Activated T-helper 17 cell treated with anti-CD3 and anti-CD28 coated beads, Interleukin-2, amount 50 U/mL, for 72 hours (primary cell): ENCODE measurements at regions not wholly inside any gene's neighbourhood (a gene's known extent, or its start where the extent isn't known, plus 50 kb on each side); places are given as distances from the start of the nearest gene placed in this dataset.
"Not testable (repeated sequence)": the region's sequence is repeated elsewhere in the genome, so short reads cannot be mapped to it uniquely, and the experiment has no call there.

Experiments used
- ATAC-seq: fragments of 150-1000 bp; cut with Tn5 transposase; replicated peaks from 2 replicates; pipeline ENCODE4 v1.10.0; 2021; ENCODE audit warnings: mild to moderate bottlenecking, moderate library complexity
- H3K27ac Mint-ChIP-seq: one replicate; pipeline ENCODE4 v1.8.0; 2022; ENCODE audit warnings: mixed read lengths
- H3K27me3 Mint-ChIP-seq: one replicate; pipeline ENCODE4 v1.8.0; 2022; ENCODE audit warnings: mixed read lengths
- H3K36me3 Mint-ChIP-seq: one replicate; pipeline ENCODE4 v1.8.0; 2022; ENCODE audit warnings: low read depth, mild to moderate bottlenecking, mixed read lengths
- H3K4me1 Mint-ChIP-seq: one replicate; pipeline ENCODE4 v1.8.0; 2022; ENCODE audit warnings: mixed read lengths
- H3K4me3 Mint-ChIP-seq: one replicate; pipeline ENCODE4 v1.8.0; 2022; ENCODE audit warnings: mild to moderate bottlenecking, mixed read lengths
- H3K9me3 Mint-ChIP-seq: one replicate; pipeline ENCODE4 v1.8.0; 2022; ENCODE audit warnings: mixed read lengths

DNA sequence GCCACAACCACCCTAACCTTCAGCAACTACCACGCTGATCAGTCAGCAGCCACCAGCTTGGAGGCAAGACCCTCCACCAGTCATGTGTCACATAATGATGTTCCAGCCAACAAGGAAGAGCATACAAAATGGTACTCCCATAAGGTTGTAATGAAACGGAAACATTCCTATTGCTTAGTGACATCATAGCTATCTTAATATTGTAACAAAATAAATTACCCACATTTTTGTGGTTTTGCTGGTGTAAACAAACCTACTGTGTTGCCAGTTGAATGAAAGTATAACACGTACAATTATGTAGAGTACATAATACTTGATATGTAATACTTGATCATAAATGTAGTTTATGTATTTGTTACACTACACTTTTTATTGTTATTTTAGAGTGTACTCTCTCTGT lies 1363.2 kb upstream of the ADGRL4 start:
- ATAC-seq: no peak
- Mint-ChIP-seq H3K36me3 (no peaks in the 10 kb centered on the region), H3K9me3 (peaks cover 5% of the 10 kb centered on the region), H3K27ac (no peak overlapping the region), H3K4me1 (no peaks in the 10 kb centered on the region), H3K27me3 (no peaks in the 10 kb centered on the region), H3K4me3 (no peak overlapping the region)

DNA sequence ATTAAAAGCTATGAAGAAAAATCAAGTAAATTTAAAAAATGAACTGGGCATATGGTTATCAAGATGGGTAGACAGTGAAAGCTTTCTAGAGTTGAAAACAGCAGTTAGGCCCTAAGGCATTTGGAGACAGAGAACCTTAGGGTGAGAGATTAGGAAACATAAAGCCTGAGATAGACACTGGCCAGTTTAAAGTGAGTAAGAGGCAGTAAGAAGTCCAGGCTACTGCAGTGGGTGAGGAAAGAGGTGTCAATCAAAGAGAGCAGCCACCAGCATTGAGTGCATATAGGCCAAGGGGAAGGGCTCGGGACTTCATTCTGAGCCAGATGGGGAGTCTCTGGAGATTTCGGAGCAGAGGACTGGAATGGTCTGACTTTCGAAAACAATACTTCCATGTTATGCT lies 1360.5 kb upstream of the ADGRL4 start:
- Mint-ChIP-seq H3K27ac (no peak overlapping the region), H3K4me1 (no peaks in the 10 kb centered on the region), H3K36me3 (no peaks in the 10 kb centered on the region), H3K9me3 (peaks cover 5% of the 10 kb centered on the region), H3K27me3 (no peaks in the 10 kb centered on the region), H3K4me3 (no peak overlapping the region)
- no peak for ATAC-seq

DNA sequence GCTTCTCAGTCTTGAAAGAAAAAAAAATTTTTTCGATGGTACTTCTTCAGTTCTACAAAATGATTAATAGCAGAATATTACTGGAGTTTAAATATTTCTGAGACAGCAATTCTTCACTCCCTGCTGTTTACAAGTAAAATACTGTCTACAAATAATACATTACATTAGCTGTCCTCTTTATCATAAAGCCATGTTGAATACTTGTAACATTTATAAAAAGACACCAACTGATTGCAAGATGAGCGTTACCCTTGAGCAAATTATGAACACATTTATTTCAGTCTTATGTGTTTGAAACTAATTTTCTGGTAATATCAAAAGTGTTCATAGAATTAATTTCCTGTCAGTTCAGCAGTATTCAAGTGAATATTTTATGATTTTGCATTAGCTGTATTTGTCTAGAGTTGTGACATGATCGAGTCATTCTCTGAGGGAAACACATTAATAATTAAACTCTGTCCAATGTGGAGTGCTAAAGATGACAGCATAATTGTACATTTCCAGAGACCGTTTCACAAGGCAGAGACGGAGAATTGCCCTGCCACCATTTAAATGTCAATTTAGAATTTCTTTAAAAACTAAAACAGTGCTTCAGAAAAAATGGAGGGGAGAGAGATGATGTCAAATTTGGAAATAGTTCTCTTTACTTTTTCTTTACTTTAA lies 1359.0 kb upstream of the ADGRL4 start:
- Mint-ChIP-seq H3K4me1 (no peaks in the 10 kb centered on the region), H3K27ac (no peak overlapping the region)

DNA sequence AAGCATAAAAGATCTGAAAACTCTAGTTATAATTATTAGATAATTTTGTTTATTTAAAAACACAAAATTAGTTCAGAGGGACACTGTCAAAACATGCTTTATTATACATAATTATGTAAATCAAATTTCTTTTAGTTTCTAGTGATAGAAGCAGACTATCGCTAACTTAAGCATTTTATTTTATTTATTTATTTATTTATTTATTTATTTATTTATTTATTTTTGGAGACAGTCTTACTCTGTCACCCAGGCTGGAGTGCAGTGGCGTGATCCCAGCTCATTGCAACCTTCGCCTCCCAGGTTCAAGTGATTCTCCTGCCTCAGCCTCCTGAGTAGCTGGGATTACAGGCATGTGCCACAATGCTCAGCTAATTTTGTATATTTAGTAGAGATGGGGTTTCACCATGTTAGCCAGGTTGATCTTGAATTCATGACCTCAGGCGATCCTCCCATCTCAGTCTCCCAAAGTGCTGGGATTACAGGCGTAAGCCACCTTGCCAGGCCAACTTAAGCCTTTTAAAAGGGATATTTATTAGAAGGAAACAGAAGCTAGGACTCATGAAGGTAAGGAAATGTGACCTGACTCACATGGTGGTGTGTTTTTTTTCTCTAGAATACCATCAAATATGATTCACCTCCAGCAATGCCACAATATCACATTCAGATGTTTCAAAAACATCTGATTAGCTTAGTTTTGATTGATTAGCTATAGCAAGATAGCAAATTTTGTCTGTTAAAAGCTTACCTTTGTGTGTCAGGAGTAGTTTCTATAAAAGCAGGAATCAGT lies 1357.4 kb upstream of the ADGRL4 start:
- no peak for ATAC-seq
- peaks cover 18% of the 10 kb centered on the region for H3K9me3 Mint-ChIP-seq
- no peaks in the 10 kb centered on the region for H3K27me3 Mint-ChIP-seq
- no peaks in the 10 kb centered on the region for H3K36me3 Mint-ChIP-seq
- H3K27ac Mint-ChIP-seq: no peak overlapping the region
- H3K4me3 Mint-ChIP-seq: no peak overlapping the region
- H3K4me1 Mint-ChIP-seq: no peaks in the 10 kb centered on the region

More for the DNA sequence above, 1359.0 kb upstream of the ADGRL4 start:
- ATAC-seq: no peak
- Mint-ChIP-seq H3K27me3 (no peaks in the 10 kb centered on the region), H3K4me3 (no peak overlapping the region), H3K9me3 (peaks cover 13% of the 10 kb centered on the region), H3K36me3 (no peaks in the 10 kb centered on the region)

DNA sequence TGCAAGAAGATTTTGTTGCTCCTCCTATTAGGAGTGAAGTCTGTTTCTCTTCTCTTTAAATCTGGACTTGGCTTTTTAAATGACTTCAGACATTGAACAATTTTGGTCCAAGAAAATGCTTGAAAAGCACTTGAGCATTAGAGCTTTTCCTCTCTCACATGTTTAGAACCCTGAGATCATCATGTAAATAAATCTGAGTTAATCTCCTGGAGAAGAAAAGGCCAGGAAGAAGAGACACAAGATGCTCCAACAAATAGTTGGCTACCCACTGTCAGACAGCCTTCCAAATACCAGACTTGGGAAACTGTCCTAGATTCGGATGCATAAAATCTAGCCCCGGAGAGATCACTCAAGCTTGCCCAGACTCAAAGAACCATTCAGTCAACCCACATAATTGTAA lies 1353.1 kb upstream of the ADGRL4 start:
- Mint-ChIP-seq H3K27ac (no peak overlapping the region), H3K36me3 (no peaks in the 10 kb centered on the region), H3K9me3 (peaks cover 17% of the 10 kb centered on the region), H3K27me3 (no peaks in the 10 kb centered on the region), H3K4me3 (no peak overlapping the region), H3K4me1 (no peaks in the 10 kb centered on the region)
- ATAC-seq: no peak

DNA sequence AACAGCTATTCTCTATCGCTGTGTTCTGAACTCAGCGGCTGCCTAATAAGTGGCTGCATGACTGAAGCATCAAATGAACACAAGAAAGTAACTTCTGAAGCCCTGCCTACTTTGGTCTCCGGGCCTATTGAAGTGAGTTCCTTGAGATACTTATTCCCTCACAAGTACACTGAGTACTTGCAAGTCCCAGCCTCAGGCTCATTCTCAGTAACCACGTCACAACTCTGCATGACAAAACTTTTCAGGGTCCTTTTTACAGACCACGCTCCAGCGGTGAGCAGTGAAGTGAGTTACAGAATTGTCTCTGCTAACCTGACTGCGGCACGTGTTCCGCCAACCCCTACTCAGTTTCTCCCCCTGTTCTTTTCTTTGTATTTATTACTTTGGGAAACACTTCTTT lies 1342.7 kb upstream of the ADGRL4 start:
- Mint-ChIP-seq H3K27ac (no peak overlapping the region), H3K27me3 (no peaks in the 10 kb centered on the region), H3K36me3 (no peaks in the 10 kb centered on the region), H3K9me3 (peaks cover 16% of the 10 kb centered on the region), H3K4me1 (no peaks in the 10 kb centered on the region), H3K4me3 (no peak overlapping the region)
- ATAC-seq: no peak

DNA sequence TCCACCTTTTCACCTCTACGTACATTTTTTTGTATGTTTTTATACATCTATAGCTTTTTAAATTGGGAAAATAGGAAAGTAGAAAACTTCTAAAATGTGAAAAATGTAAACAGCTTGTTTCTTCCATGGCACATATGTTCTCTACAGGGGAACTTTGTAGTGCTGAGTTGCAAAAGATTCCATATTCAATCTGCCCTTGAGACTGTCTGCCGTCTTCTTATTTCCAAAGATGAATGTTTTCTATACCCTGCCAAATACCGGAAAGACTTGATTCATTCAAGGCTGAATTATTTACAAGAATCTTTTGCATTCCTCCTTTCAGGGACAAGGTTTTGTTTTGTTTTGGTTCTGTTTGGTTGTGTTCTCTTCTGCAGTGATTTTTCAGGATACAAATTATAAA lies 1334.5 kb upstream of the ADGRL4 start:
- peaks cover 10% of the 10 kb centered on the region for H3K9me3 Mint-ChIP-seq
- H3K36me3 Mint-ChIP-seq: no peaks in the 10 kb centered on the region
- no peak for ATAC-seq
- H3K27me3 Mint-ChIP-seq: no peaks in the 10 kb centered on the region
- H3K4me3 Mint-ChIP-seq: no peak overlapping the region
- H3K4me1 Mint-ChIP-seq: no peaks in the 10 kb centered on the region
- H3K27ac Mint-ChIP-seq: no peak overlapping the region

DNA sequence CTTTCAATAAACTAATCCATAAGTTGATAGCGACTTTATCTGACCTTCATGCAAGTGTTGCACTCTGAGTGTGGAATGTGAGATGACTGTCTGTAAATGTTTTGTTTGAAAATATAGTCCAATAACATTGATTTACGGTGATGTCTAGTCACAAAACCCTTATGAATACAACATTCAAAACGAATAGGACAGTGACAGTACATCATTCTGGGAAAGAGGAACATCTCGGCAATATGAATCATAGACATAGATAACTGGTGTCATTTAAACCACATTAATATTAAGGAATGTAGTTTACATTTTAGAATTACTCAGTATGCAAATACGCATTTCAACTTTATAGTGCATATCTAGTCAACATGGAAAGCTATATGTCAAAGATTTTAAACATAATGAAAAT lies 1311.6 kb upstream of the ADGRL4 start:
- no peaks in the 10 kb centered on the region for H3K27me3 Mint-ChIP-seq
- no peaks in the 10 kb centered on the region for H3K4me1 Mint-ChIP-seq
- no peaks in the 10 kb centered on the region for H3K36me3 Mint-ChIP-seq
- H3K9me3 Mint-ChIP-seq: peaks cover 4% of the 10 kb centered on the region
- H3K27ac Mint-ChIP-seq: no peak overlapping the region
- ATAC-seq: no peak
- H3K4me3 Mint-ChIP-seq: no peak overlapping the region

DNA sequence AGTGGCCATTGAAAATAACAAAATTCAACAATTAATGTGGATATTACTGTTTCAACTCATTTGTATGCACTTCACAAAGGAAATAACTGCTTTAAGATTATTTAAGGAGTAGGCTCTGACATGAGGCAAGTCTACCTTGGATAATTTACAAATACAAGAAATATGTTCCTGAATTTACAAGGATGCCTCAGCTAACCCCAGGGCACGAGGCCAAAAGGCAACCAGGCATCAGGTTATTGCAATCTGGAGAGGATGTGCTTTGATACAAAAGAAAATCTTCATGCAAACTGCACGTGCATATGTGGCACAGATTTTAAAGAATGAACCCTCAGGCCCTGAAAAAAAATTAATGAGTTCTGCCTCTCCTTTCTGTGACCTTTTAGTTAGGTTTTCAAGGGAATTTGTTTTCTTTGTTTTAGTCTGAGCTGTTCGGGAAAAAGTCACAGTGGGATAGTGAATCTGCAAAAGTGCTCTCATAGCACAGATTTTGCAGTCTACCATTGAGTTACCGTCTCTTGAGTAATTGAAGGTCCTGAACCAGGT lies 1304.2 kb upstream of the ADGRL4 start:
- H3K36me3 Mint-ChIP-seq: no peaks in the 10 kb centered on the region
- H3K4me1 Mint-ChIP-seq: no peaks in the 10 kb centered on the region
- ATAC-seq: no peak
- H3K9me3 Mint-ChIP-seq: no peaks in the 10 kb centered on the region
- no peak overlapping the region for H3K4me3 Mint-ChIP-seq
- H3K27me3 Mint-ChIP-seq: no peaks in the 10 kb centered on the region
- H3K27ac Mint-ChIP-seq: no peak overlapping the region

DNA sequence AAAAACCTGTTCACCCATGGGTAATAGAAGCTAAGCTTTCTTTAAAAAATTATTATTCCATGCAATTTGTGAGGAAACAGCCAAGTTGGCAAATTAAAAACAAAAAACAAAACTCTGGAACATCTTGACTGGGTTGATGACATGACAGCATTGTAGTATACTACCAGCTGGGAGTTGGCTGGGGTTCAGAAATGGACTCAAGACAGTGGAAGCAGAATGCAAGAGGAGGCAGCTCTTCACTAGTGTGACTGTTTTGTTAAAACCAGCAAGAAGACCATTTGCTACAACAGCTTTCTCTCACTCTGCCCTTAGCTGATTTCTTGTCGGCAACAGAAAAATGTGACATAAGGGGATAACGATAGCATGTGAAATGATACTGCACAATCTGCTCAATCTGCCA lies 1298.9 kb upstream of the ADGRL4 start:
- Mint-ChIP-seq H3K27ac (no peak overlapping the region), H3K27me3 (no peaks in the 10 kb centered on the region), H3K4me1 (no peaks in the 10 kb centered on the region), H3K4me3 (no peak overlapping the region), H3K36me3 (no peaks in the 10 kb centered on the region), H3K9me3 (no peaks in the 10 kb centered on the region)
- ATAC-seq: no peak

DNA sequence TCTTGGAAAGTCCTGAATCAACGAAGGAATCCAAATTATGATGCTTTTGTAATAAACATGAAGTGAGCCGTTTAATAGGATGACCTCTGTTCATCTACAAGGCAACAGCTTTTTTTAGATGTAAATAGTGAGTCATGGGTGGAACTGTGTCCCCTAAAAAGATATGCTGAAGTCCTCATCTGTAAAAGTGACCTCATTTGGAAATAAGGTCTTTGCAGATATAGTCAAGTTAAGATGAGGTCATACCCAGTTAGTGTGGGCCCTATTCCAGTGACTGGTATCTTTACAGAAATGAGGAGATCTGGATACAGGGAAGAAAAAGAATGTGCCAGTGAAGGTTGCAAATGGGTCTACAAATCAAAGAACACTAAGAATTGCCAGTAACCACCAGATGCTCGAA lies 1287.3 kb upstream of the ADGRL4 start:
- ATAC-seq: no peak
- no peaks in the 10 kb centered on the region for H3K36me3 Mint-ChIP-seq
- H3K4me1 Mint-ChIP-seq: no peaks in the 10 kb centered on the region
- no peaks in the 10 kb centered on the region for H3K27me3 Mint-ChIP-seq
- H3K4me3 Mint-ChIP-seq: no peak overlapping the region
- no peak overlapping the region for H3K27ac Mint-ChIP-seq
- peaks cover 12% of the 10 kb centered on the region for H3K9me3 Mint-ChIP-seq

DNA sequence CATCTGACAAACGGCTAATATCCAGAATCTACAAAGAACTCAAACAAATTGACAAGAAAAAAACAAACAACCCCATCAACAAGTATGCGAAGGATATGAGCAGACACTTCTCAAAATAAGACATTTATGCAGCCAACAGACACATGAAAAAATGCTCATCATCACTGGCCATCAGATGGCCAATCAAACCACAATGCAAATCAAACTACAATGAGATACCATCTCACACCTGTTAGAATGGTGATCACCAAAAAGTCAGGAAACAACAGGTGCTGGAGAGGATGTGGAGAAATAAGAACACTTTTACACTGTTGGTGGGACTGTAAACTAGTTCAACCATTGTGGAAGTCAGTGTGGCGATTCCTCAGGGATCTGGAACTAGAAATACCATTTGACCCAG lies 1282.2 kb upstream of the ADGRL4 start:
- not testable (repeated sequence) for H3K4me3 Mint-ChIP-seq, H3K27ac Mint-ChIP-seq, H3K27me3 Mint-ChIP-seq, H3K4me1 Mint-ChIP-seq, ATAC-seq, H3K9me3 Mint-ChIP-seq, H3K36me3 Mint-ChIP-seq

DNA sequence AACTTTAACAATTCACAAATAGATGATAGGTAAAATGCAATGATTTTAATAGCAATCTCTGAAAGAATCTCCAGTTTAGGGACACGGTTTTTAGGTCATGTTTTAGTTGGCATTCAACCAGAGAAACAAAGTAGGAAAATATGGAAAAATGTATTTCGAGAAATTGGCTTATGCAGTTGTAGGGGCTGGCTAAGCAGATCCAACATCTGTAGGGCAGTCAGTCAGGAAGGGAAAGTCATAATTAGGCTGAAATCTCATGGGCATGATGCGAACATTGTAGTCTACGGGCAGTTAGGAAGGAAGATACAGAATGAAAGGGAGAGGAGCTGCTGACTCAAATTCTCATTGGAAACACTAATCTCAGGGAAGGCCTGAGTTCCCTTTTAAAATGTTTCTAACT lies 1276.0 kb upstream of the ADGRL4 start:
- H3K4me1 Mint-ChIP-seq: no peaks in the 10 kb centered on the region

DNA sequence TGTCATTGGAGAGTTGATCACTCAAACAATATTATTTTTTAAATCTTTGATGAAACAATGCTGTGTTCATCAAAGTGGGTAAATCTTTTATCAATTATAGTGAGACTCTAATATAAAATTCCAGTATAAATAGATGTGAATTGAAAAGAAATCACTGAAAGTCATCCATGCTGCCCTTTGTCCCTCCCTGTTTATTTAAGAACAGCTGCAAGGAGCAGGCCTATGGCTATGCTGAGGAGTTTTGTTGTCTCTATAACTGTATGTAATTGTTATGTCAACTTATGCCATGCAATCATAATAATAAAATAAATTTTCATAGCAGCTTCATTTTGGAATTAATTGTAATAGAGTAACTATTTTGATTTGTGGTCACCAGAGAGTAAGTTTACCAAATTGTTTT lies 1272.4 kb upstream of the ADGRL4 start:
- H3K4me3 Mint-ChIP-seq: no peak overlapping the region
- no peaks in the 10 kb centered on the region for H3K4me1 Mint-ChIP-seq
- no peaks in the 10 kb centered on the region for H3K36me3 Mint-ChIP-seq
- ATAC-seq: no peak
- H3K9me3 Mint-ChIP-seq: peaks cover 26% of the 10 kb centered on the region
- H3K27ac Mint-ChIP-seq: no peak overlapping the region
- no peaks in the 10 kb centered on the region for H3K27me3 Mint-ChIP-seq

More for the DNA sequence above, 1276.0 kb upstream of the ADGRL4 start:
- Mint-ChIP-seq H3K27ac (no peak overlapping the region), H3K27me3 (no peaks in the 10 kb centered on the region), H3K4me3 (no peak overlapping the region), H3K9me3 (peaks cover 18% of the 10 kb centered on the region), H3K36me3 (no peaks in the 10 kb centered on the region)
- no peak for ATAC-seq

DNA sequence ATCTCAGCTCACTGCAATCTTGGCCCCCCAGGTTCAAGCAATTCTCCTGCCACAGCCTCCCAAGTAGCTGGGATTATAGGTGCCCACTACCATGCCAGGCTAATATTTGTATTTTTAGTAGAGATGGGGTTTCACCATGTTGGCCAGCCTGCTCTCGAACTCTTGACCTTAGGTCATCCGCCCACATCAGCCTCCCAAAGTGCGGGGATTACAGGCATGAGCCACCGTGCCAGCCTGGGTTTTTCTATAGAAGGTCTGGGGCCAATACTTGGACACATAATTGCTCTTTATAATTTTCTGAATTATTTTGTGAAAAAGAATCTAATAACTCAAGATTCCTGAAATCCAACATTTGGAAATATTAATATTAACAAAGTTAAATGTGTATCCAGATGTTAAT lies 1267.7 kb upstream of the ADGRL4 start:
- Mint-ChIP-seq H3K27ac (no peak overlapping the region), H3K4me3 (no peak overlapping the region), H3K4me1 (no peaks in the 10 kb centered on the region), H3K36me3 (no peaks in the 10 kb centered on the region), H3K27me3 (no peaks in the 10 kb centered on the region), H3K9me3 (peaks cover 16% of the 10 kb centered on the region)
- no peak for ATAC-seq
